Motor neuron (in vitro differentiated cells): ENCODE measurements at regions not wholly inside any gene's neighbourhood (a gene's known extent, or its start where the extent isn't known, plus 50 kb on each side); places are given as distances from the start of the nearest gene placed in this dataset.
A peak's percentile ranks its signal among the peaks of the same experiment; 100 is the strongest.
"Not testable (repeated sequence)": the region's sequence is repeated elsewhere in the genome, so short reads cannot be mapped to it uniquely, and the experiment has no call there.

ENCODE experiments used
- ATAC-seq, 8 experiments: fragments of 200-7000 bp; cut with Tn5 transposase; replicated peaks in 6 of 8; 2 replicates each; pipeline ENCODE4 v1.8.0; 2021; ENCODE audit warnings: mild to moderate bottlenecking in 8 of 8, moderate library complexity in 8 of 8
- H3K27ac ChIP-seq, 2 donors: fragments of 250-450 bp; sonication (Bioruptor Pico); 2 replicates each; pipeline ENCODE4 v1.9.0; 2021; ENCODE audit warnings: antibody characterized with exemption in 2 of 2, mild to moderate bottlenecking in 2 of 2, moderate library complexity in 1 of 2
- H3K4me1 ChIP-seq, 2 donors: fragments of 250-450 bp; sonication (Bioruptor Pico); replicated peaks in 1 of 2; 2 replicates each; pipeline ENCODE4 v1.6.1; 2021; ENCODE audit warnings: antibody characterized with exemption in 2 of 2, mild to moderate bottlenecking in 2 of 2, moderate library complexity in 1 of 2
- H3K4me3 ChIP-seq, 5 donors: fragments of 250-450 bp; sonication (Bioruptor Pico); 2 replicates each; pipeline ENCODE4 v1.9.0; 2021; ENCODE audit warnings: antibody characterized with exemption in 5 of 5, mild to moderate bottlenecking in 5 of 5, moderate library complexity in 4 of 5
- WGBS, 10 experiments: fragments of 450-650 bp; shearing (Covaris generic); methylation state at CpG; one replicate each; pipeline ENCODE4 v1.0.0; 2022; 5-methylcytosine and 5-hydroxymethylcytosine counted together
- in situ Hi-C, 9 experiments: fragments of 400-800 bp; cut with MboI; loops; one replicate each; pipeline ENCODE4 v1.15.0; 2021; ENCODE audit warnings: low sequenced_read_pairs in 9 of 9, low pct_unique_long_range_greater_than_20kb in 2 of 9; ENCODE audit not compliant: unreplicated experiment in 9 of 9

DNA sequence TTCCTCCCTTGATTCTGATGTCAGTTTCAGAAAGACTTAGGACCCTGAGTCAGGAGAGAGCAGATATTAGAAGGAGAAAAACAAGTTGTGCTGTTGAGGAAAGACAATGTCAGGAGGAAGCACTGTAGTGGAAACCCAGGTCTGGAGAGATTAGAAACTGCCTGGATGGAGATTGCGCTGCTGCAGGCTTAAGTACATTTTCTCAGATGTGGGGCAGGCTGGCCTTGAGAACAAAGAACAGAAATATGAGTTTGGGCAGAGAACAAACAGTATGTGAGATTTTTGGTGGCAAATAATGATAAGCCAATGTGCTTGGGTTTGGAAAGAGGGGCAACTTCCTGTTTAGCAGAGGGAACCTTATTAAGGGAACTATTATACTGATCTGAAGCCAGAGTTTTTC is 74.3 kb upstream of the PRMT8 start:
- ATAC-seq = no peak
- no peak overlapping the region for H3K4me3 ChIP-seq
- H3K27ac ChIP-seq = no peak overlapping the region
- in situ Hi-C loops = no loop called here
- WGBS, 10 experiments = 50 to 100% (median 60%) methylated on average over 1 of the region's 1 CpG; no CpG with 5 or more reads in 7 of the 10 experiments
- H3K4me1 ChIP-seq = peaks cover 0 to 4% of the 10 kb centered on the region in 2 donors

DNA sequence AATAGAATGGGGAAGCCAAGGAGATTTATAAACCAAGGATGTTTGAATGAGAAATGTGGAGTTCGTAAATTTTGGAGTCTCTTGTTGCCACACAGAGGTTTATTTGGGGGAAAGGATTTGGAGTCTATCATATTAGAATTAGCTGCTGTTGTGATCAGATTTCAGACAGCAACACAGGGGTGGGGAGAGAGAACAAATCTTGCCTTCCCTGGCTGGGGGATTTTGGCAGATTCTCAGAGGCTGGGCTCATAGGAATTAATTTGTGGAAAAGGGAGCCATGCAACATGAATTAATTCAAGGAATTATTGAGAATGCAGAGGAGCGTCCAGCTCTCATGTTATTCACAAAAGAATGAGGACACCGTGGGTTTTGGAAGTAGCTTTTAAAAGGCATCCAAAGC is 73.9 kb upstream of the PRMT8 start:
- no peak overlapping the region for H3K4me3 ChIP-seq
- WGBS, 10 experiments = 0 to 82% (median 40%) methylated on average over 1 to 3 of the region's 3 CpGs; no CpG with 5 or more reads in 1 of the 10 experiments
- peaks cover 0 to 7% of the 10 kb centered on the region in 2 donors for H3K4me1 ChIP-seq
- in situ Hi-C loops = no loop called here
- ATAC-seq = no peak
- no peak overlapping the region for H3K27ac ChIP-seq

DNA sequence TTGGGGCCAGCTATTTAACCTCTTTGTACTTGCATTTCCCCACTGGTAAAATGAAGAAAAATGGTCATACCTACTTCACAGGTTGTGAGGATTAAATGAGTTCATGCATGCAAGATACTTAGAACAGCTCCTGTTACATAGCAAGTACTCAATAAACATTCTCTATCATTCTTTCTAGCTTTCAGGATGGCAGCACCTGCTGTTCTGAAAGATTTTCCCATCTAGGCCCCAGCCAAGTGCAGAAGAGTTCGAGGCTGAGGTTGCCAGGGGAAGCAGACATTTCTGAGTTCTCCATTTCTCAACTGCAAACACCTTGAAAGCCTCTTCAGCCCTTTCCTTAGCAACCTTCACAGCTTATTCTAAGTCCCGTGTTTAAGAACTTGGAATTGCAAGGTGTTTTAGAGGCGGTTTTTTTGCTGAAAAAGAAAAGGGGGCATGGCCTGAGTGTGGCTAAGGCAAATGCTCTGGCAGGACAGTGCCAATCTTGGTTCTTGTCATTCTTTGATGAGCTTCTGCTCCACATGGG is 73.0 kb upstream of the PRMT8 start:
- H3K27ac ChIP-seq = no peak overlapping the region
- H3K4me3 ChIP-seq = no peak overlapping the region
- in situ Hi-C loops = no loop called here
- 0 to 100% (median 65%) methylated on average over 1 to 3 of the region's 3 CpGs; no CpG with 5 or more reads in 2 of the 10 experiments for WGBS, 10 experiments
- peaks cover 0 to 7% of the 10 kb centered on the region in 2 donors for H3K4me1 ChIP-seq
- no peak for ATAC-seq

DNA sequence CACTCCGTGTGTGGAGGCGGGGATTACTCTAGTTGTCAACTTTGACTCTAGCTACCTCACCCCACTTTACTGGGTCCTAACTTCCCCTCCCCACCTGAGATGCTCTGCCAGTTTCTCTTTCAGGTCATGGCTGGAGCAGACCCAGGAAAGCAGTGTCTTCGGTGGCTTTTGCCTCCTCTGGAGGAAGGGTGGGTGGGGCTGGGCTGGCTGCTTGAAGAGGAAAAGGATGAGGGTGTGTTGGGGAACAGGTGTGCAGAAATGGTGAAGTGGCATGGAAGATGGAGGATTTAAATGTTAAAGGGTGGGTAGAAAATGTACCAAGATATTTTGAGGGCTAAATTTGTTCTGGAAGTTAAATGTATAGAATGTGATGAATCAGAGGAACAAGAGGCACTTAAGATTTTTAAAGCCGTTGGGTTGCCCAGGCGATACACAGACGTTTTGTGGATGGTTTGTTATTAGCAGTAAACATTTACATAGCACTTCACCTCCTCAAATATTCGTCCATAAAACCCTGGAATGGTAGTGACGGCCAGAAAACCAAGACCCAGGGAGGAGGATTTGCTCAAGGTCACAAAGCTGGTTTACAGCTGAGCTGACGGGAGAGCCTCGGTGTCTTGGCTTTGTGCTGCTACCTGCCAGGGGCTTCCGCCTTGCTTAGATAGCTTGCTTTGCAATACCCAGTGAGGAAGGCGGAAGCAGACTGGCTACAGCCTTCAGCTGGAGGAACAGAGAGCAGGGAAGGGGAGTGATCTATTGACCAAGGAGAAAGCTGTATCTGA is 72.2 kb upstream of the PRMT8 start:
- peak in 1 of 8 experiments; percentile 73 for ATAC-seq
- Histone ChIP-seq H3K4me1 (peaks cover 0 to 7% of the 10 kb centered on the region in 2 donors), H3K4me3 (no peak overlapping the region), H3K27ac (no peak overlapping the region)
- 28 to 100% (median 83%) methylated on average over 1 to 10 of the region's 12 CpGs; no CpG with 5 or more reads in 1 of the 10 experiments for WGBS, 10 experiments
- in situ Hi-C loops = no loop called here

DNA sequence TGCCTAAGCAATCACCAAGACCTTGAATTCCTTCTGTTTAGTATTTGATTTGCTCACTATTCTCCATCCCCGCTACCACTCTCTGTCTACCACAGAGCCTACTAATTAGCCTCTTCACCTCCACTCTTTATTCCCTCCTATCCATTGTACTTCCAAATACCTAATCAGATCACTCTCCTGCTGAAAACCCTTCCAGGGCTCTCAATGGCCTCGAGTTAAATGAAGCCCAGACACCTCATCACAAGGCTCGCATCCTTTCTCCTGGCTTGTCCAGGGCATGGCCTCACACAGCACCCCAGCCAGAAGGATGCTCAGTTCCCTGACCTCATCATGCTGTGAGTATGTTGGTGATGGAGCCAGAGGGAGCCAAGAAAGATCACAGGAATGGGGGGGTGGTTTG is 71.4 kb upstream of the PRMT8 start:
- WGBS, 10 experiments = 66 to 100% (median 90%) methylated on average over 1 to 3 of the region's 3 CpGs; no CpG with 5 or more reads in 6 of the 10 experiments
- in situ Hi-C loops = no loop called here
- Histone ChIP-seq H3K27ac (no peak overlapping the region), H3K4me1 (peaks cover 0 to 7% of the 10 kb centered on the region in 2 donors), H3K4me3 (no peak overlapping the region)
- no peak for ATAC-seq

DNA sequence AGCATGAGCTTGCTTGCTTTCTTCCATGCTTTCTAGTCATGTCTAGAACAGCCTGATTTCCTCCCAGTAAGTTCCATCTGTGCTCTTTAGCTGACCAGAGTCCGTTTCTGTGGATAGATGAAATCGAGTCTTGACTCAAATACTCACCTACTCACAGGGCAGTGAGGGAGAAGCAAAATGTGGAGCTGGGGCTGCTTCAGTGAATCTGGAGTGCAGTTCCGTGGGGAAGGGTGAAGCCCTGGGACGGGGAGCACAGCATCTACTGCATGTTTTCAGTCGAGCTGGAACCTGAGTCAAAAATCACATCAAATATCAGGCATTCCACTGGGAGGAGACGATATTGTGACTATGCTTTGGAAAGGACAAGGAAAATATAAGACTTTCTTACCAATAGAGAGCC is 70.3 kb upstream of the PRMT8 start:
- H3K4me1 ChIP-seq = peaks cover 0 to 7% of the 10 kb centered on the region in 2 donors
- no peak overlapping the region for H3K4me3 ChIP-seq
- no peak overlapping the region for H3K27ac ChIP-seq
- 10 to 78% (median 66%) methylated on average over 2 to 4 of the region's 6 CpGs; no CpG with 5 or more reads in 5 of the 10 experiments for WGBS, 10 experiments
- ATAC-seq = no peak
- in situ Hi-C loops = no loop called here

DNA sequence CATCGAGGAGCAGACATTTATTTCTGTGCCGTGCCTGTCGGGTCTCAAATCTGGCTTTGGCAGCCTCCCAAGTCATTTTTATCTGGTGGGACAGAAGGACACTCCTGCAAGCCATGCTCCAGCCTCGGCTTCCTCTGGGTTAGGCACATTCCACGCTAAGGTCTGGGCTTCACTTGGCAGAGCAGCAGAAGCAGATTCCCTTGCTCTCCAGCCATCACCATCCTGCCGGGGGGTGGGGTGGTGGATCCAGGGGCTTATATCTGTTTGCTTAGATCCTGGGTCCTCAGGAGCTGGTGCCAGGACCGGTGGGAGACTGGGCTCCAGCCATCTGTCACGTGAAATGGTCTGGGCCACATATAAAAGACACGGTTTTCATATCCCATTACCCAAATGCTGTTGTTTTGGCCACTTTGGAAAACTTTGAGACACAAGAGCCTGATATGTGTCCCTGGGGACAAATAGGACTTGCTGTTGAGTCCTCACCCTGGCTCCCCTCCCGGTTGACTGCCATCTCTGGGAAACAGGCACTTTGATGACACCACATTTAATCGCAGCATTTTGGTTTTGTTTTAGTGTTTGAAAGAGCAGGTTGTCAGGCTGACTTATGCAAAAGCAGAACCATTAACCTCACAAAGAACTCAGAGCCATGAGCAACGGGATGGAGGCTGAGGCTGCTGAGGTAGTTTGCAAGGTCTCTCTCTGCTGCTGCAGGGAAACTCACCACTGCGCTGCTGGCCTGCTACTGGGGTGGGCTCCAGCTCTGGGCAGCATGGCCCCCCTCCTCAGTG is 69.6 kb upstream of the PRMT8 start:
- 0 to 67% (median 34%) methylated on average over 1 to 8 of the region's 13 CpGs; no CpG with 5 or more reads in 2 of the 10 experiments for WGBS, 10 experiments
- peaks cover 0 to 7% of the 10 kb centered on the region in 2 donors for H3K4me1 ChIP-seq
- peak in 1 of 8 experiments; percentile 23 for ATAC-seq
- H3K27ac ChIP-seq = no peak overlapping the region
- H3K4me3 ChIP-seq = no peak overlapping the region
- in situ Hi-C loops = no loop called here

DNA sequence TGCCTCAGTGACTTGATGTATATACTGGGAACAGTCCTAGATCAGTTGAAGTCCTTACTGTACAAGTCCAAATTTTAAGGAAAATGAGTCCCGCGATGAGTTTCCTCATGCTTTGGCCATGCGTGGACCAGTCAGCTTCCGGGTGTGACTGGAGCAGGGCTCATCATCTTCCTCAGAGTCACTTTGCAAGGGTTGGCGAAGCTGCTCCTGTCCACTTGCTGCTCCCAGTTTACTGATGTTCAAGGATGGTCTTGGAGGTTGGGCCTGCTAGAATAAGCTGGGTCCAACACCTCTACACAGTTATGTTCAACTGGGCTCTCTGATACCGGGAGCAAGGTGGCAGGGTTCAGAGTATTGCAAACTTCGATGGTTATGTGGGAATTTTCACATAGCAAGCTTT is 66.2 kb upstream of the PRMT8 start:
- in situ Hi-C loops, H3K27ac ChIP-seq, ATAC-seq, H3K4me1 ChIP-seq, H3K4me3 ChIP-seq: not testable (repeated sequence)
- WGBS, 10 experiments = 14 to 100% (median 55%) methylated on average over 1 to 3 of the region's 7 CpGs; no CpG with 5 or more reads in 6 of the 10 experiments

DNA sequence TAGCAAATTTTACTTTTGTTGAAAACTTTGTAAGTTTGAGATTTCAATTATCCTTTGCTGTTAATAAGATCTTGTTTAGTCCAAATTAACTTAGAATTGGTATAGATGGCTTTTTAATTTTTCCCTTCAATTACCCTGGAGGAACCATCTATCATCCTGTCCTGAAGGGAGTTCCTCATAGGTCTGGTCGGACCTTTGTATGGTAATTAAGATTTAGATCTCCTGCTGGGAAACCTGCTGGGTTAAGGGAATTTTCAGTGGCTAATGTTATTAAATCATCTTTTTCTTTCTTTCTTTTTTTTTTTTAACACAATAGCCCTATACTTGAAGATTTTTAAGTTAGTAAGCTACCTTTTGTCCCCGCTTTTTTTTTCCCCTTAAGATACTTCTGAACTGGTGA is 63.0 kb upstream of the PRMT8 start:
- ATAC-seq = no peak
- H3K4me3 ChIP-seq = no peak overlapping the region
- H3K4me1 ChIP-seq = peaks cover 3% of the 10 kb centered on the region in 2 donors
- WGBS, 10 experiments = 0 to 43% (median 28%) methylated on average over 1 to 2 of the region's 2 CpGs
- no peak overlapping the region for H3K27ac ChIP-seq
- in situ Hi-C loops = no loop called here

DNA sequence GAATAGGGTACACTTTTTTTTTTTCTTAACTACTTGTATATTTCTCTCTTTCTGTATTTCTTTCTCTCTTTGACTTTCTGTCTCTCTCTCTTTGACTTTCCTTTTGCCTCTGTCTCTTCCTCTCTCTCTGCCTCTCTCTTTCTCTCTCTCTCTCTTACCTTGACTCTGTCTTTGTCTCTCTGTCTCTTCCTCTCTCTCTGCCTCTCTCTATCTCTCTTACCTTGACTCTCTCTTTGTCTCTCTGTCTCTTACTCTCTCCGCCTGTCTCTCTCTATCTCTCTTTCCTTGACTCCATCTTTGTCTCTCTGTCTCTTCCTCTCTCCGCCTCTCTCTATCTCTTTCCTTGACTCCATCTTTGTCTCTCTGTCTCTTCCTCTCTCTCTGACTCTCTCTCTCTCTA is 62.4 kb upstream of the PRMT8 start:
- ATAC-seq = no peak
- 27 to 100% (median 91%) methylated on average over 1 to 2 of the region's 2 CpGs for WGBS, 10 experiments
- no peak overlapping the region for H3K27ac ChIP-seq
- in situ Hi-C loops = no loop called here
- no peak overlapping the region for H3K4me3 ChIP-seq
- peaks cover 3 to 4% of the 10 kb centered on the region in 2 donors for H3K4me1 ChIP-seq

DNA sequence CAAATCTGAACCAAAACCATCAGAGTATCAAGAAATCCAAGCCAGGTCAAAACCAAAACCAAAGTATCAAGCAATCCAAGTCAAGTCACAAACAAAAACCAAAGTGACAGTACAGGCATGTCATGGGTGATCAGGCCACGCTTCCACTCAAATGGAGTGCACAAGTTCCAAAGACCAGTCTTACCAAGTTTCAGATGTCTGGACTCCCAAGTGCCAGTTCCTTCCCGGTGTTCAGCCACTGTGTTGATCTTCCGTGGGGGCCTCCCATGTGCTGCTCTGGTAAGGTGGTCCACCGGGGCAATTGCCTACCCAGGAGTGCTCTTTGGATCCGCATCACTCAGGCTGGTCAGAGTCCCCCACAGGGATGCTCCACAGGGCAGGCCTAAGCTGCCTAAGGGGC is 61.5 kb upstream of the PRMT8 start:
- H3K27ac ChIP-seq, ATAC-seq, in situ Hi-C loops, H3K4me1 ChIP-seq, H3K4me3 ChIP-seq: not testable (repeated sequence)
- WGBS, 10 experiments = 60 to 100% (median 100%) methylated on average over 1 to 5 of the region's 5 CpGs; no CpG with 5 or more reads in 2 of the 10 experiments

DNA sequence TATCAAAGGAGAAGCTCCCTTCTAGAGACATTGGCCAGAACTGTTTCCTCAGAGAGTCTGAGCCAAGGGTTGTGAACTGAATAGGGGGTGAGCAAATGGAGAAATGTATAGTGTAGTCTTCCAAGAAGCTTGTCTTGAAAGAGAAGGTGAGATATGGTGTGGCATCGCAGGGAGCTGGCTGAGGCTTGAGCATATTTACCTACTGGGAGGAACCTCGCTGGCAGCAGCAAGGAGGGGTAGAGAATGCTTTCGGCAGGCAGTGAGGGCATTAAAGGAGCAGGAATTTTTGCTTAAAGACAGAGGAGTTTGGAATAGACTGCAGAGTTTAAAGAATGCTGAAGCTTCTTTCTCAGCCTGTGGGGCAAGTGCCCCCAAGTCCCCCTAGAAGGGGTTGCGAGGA is 59.3 kb upstream of the PRMT8 start:
- Histone ChIP-seq H3K4me1 (peaks cover 3 to 7% of the 10 kb centered on the region in 2 donors), H3K27ac (no peak overlapping the region), H3K4me3 (no peak overlapping the region)
- in situ Hi-C loops = no loop called here
- WGBS, 10 experiments = 80 to 100% (median 100%) methylated on average over 1 to 2 of the region's 4 CpGs; no CpG with 5 or more reads in 3 of the 10 experiments
- ATAC-seq = no peak

DNA sequence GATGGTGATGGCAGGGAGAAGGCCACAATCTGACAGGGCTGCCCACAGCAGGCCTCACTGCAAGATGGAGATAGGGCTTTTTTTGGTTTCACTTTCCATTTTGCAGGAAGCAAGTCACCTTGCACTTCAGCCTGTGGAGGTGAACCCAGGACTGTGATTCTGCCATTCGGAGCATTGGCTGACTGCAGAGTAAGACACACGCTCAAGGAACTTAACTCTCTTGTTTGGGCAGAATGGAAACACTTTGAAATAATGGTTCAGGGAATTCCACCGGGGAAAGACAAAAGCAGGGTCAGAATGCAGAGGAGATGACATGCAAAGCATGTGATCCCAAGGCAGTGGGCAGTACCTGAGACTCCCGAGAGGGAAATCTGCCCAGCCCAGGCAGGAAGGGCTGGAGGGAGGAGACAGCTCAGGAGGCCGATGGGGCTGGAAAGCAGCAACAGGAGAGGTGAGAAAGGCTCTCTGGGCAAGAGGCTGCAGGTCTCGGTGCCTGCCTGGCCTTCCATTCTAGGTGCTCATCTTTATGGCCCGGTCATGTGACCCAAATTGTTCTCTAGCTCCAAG is 58.7 kb upstream of the PRMT8 start:
- ATAC-seq = peak in 7 of 8 experiments; percentile 14 to 88 (median 44)
- in situ Hi-C loops = no loop called here
- Histone ChIP-seq H3K4me1 (peaks cover 3 to 7% of the 10 kb centered on the region in 2 donors), H3K4me3 (no peak overlapping the region), H3K27ac (no peak overlapping the region)
- 33 to 100% (median 49%) methylated on average over 1 to 6 of the region's 7 CpGs; no CpG with 5 or more reads in 1 of the 10 experiments for WGBS, 10 experiments
